ENCODE measurements at regions not wholly inside any gene's neighbourhood (a gene's known extent, or its start where the extent isn't known, plus 50 kb on each side); places are given as distances from the start of the nearest gene placed in this dataset.
"Not testable (repeated sequence)": the region's sequence is repeated elsewhere in the genome, so short reads cannot be mapped to it uniquely, and the experiment has no call there.

DNA sequence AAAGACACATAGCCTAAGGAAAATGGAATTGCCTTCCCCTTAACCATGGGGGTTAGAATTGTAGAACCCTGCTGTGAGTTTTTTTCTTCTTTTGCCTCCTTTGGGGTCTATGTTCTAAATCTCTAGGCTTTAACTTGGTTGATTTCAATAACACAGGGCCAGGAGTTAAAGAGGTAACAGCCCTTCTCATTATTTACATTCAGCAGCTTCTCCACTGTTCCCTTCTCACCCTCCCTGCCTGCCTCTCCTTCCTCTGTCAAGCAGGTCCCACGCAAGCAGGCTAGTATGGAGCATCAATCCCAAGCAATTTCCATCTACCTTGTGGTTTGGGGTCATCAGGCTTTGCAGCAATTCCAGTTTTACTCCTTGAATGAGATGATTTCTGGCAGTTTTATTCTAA is 236.1 kb upstream of the G2E3 start:
- no peak for DNase-seq

DNA sequence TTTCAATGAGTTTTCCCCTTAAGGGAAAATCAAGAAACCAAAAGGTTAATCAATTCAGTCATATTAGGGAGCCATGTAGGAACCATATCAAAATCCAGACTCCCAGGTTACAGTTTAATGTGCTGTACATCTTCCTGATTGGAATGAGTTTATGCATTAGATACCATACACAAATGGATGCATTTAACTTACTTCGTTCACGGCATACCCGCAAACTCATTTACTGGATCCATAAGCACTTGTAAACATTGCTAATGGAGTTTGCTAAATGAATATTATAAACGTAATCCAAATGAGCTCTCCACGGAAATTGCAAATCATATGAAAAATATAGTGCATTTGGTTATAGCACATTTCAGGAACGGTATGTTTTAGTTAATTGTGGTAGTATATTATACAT is 228.9 kb upstream of the G2E3 start:
- DNase-seq, result no peak

DNA sequence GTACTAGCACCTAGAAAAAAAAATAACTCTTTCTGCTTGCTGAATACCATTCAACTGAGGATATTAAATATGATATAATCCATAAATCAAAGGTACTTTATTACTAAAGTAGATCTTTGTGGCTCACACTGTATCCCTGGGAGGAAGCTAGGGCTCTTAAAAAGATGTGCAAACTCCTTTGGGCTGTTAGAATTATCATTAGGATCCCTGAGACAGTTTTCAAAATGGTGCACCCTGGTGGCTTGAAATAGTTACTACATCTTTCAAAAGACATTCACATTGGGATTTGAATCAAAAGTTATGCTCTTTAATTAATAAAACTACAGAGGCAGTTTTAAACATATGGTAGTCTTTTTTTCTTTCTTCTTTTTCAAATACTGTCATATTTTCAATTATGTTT is 228.5 kb upstream of the G2E3 start:
- DNase-seq, result no peak

DNA sequence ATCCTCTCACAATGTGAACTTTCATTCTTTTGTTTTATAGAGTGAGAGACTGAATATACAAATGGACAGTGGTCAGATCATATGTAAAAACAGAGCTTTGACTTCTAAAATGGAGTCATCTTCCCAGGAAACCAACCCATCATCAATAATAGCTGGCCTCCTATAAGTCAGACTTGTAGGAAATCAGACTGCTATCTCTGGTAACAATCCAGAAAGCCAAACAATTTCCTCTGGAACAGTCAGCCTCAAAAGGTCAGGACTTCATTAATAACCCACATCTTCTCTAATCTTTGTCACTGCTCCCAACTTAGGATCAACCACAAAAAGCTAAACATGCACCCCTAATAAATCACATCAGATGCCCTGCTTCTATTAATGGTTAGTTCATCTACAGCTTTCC is 227.9 kb upstream of the G2E3 start:
- no peak for DNase-seq

DNA sequence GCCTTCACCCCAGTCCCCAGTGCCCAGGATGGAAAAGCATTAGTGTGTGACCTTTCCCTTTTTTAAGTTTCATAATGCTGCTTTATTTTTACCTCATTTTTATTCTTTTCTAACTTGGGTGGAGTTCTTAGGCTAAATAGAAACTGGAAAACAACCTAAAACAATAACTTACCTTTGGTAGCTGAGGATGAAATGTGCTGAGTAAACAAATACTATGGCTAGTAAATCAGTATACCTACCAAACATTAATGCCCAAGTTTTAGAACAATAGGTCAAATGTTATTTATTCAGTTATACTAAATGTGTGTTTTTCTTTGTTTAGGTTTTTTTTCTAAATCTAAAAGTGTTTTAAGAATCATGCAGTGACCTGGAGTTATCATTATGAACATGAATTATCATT is 226.6 kb upstream of the G2E3 start:
- no peak for DNase-seq

DNA sequence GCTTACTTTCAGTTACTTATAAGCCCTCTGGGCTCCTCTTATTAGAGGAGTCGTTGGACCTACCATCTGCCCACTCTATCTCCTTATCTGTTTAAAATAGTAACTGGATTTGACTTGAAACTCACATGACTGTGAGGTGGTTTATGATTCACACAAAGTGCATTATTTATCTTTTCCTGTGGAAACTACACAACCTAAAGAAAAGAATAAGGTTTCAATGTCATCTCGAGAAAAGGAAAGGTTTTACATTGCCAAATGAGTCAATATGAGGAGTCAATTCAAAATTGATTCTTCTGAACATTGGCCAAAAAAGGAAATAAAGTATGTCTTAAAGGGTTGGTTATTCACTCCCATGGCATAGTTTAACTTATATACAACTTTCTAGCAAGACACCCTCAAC is 225.0 kb upstream of the G2E3 start:
- DNase-seq, result no peak

DNA sequence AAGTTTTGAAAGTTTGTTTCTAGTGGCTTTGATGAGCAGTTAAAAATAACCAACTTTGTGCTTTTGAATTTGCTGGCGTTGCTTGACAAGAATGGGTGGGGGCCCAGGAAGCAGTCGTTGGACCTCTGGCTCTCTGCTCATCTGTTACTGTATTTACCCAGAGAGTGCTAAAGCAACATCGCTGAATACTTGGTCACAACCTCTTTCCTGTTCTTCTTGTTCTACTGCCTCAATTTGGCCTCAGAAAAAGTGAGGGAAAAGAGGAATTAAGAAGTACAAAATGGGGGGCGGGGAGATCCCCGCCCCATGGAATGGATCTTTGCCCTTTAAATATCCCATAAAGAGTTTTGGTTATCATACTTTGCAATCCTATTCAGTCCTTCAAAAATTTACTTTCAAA is 221.5 kb upstream of the G2E3 start:
- DNase-seq, result no peak

DNA sequence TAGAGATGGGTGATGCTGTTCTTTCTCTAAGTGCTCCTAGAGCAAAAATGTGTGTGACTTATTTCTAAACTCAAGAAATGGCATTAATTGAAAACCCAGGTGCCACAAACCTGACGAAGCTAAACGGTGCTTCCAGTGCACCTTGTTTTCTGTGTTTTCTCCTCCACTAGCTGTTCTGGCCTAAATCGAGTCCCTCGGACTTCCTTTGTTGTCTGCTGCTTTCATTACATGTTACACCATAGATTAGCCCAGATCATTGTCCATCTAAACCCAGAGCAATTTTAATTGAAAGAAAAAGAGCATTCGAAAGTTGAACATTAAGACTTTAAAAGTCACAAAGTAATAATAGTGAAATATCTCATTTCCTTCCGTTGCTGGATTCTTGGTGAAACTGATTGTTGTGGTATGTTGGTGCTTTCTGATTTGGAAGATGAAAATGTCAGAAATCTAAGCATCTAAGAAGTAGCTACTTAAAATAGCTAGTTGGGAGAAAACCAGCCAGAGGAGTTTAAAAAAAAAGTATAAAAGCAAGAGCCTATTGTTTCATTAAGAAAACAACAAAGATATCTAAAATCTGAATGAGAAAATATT is 219.6 kb upstream of the G2E3 start:
- DNase-seq, result no peak

DNA sequence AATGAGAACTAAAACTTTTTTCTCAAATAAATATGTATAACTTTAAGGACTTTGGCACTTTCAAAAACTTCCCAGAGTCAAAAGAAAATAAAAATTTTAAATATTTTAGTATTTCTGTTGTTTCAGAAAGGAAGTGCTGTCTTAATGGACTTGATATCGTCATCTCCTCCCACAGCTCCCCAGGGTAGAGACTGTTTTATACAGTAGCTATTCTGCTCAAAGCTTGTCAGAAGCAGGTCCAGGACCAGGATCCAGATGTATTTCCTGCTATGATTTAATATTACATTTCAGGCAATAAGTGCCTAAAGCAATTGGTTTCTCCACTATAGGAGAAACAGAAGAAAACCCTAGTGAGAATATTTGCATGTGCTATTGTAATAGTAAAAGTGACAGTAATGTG is 218.5 kb upstream of the G2E3 start:
- no peak for DNase-seq

DNA sequence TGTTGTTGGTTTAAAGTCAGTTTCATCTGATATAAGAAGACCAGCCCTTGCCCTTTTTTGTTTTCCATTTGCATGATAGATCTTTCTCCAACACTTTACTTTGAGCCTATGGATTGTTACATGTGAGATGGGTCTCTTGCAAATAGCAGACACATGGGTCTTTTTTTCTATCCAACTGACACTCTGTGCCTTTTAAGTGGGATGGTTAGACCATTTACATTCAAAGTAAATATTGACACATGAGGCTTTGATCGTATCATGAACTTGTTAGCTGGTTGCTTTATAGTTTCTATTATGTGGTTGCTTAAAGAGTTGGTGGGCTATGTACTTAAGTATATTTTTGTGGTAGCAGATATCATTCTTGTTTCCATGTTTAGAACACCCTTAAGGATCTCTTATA is 213.4 kb upstream of the G2E3 start:
- DNase-seq, result no peak

DNA sequence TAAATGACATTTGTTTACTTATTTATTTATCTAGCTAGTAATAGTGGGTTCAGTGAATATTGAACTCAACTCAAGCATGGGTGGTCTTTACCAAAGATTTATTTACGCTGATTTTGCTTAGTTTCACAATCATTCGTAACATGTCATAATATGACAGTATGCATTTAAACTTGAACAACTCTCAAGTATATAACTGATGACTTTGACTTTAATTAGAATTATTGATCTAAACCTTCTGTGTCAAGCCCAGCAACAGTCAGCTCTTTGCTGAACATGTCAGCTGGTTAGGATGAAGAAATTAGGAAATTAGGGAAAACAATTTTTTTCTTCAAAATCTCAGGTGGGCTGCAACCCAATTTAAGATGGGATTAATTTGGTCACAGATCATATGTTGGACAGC is 210.5 kb upstream of the G2E3 start:
- no peak for DNase-seq

DNA sequence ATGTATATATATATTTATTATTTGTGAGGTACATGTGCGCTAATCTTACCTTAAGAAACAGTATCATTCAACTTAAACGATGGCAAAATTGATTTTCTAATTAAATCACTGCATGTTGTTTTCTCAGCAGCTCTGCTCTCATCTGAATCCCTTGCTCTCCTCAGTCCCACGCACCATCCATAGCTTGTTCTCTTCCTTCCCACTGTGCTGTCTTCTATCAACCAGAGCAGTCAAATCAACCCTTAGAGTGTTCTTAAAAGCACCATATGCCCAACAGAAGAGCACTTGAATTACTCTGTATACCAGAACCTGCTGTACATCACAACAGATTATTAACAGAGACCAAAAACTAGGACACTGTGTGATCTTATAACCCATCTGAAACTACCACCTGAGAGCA is 209.4 kb upstream of the G2E3 start:
- no peak for DNase-seq

DNA sequence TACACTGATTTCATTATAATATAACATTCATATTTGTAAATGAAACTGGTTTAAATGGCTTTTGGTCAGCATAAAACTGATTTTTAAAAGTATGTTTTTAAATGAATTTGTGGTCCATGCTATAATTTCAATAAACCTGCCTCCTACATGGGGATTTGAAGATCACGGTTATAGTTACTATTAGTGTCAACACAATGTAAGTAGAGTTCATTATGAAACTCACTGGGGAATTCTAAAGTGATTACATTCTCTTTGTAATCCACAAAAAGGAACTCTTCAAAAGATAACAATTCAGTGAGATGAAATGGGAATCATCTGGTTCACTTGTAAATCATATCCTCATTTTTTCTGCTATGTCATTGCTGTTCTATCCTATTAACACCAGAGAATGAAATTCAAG is 204.5 kb upstream of the G2E3 start:
- no peak for DNase-seq

DNA sequence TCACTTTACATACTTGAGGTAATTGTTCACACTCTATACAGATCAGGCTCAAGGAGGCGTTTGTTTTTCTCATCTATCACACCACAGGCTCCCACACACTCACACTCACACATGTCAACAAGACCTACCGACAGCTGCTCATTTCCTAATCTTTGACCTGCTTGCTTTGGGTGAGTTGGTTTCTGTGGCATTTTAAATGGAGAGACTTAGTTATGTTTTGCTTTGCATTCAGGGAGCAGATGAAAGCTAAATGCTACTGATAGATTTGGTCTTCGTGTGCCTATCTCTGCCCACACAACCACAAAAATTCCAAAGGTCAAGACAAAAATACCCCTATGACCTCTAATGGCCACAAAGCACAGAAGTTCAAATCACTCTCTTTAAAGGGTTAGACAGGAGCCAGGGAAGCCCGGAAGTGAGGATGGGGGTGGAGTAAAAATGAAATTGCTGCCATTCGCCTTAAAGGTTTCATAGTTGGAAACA is 203.5 kb upstream of the G2E3 start:
- peak; percentile 74 for DNase-seq

DNA sequence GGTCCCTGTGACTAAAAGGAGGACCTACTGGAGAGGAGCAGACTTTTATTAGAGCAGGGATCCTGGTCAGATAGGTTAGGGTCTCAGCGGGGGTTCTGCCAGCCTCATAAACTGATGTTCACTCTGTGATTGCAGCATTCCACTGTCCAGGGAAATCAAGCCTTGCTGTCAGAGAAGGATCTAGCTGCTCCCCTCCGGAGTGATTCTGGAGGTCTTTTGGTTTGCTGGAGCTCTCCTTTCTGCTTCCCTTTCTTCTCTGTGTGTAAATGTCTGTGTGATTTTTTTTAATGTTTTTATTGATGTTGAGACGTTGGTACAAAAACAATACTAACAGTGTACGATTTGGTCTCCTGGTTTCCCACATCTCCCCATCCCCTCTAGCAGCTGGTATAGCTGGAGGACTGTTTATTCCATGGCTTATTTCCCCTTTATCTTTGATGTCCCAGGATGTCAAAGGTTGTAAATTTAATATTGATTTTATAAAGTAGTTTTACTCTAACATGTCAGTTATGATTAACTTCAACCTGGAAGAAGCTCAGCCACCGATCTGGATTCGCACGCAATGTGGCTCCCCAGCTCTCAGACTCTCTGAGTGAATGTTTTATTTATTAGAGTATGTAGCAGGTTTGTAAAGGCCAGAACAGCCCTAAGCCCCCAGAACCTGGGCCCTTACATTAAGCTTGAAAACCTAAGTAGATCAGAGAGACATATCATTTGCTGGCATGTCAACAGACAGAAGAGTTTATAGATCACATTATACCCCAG is 202.3 kb upstream of the G2E3 start:
- DNase-seq, result no peak

DNA sequence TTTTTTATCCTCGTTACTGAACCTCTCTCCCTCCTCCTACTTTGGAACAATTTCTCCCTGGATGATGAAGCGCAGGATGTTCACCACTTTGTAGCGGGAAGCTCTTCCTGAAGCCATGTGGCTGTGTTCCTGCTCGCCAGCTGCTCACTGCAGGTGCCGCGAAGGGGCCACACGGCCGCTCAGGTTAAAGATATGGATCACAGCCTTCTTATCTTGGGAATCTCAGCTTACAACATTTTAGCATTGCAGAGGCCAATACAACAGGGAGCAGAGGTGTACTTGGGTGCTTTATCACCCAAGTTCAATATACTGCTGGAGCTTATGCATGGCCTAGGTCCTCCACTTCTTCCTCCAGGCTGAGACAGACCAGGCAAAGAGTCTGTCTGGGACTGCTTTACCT is 201.2 kb upstream of the G2E3 start:
- no peak for DNase-seq

DNA sequence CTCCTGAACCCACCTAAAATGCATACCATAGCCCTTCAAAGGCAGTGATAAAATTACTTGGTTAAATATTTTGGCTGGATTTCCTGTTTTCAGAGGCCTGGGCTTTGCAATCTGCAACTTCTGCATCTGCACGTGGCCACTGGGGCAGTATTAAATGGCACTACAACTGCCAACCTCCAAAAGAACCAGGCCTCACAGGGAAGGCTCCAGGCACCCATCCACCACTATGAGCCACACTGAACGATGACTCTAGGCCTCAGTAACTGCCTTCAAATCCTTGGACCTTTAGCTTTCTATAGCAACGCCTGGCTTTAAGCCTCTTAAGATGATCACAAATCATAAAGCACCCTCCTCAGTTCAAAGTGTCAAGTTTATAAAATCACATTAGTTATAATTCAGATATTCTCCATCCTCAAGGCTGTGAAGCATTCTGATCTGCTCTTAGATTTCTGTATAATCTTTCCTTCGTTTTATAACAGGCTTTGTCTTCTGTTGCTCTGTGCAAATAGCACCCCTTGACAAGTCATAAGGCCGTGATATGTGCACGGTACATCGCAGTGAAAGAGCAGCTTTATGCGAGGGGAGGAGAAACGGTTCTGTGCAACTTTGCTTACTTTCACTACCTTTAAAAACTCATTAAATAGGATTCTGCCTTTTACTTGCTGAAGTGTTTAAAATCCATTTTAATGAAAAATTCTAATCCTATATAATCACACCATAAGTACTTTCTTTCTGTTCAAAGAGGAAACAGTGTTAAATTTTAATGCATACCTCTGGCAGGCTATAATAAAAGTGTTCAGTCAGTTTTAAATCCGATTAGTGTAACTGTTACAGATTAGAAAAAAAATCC is 196.4 kb upstream of the G2E3 start:
- no peak for DNase-seq

DNA sequence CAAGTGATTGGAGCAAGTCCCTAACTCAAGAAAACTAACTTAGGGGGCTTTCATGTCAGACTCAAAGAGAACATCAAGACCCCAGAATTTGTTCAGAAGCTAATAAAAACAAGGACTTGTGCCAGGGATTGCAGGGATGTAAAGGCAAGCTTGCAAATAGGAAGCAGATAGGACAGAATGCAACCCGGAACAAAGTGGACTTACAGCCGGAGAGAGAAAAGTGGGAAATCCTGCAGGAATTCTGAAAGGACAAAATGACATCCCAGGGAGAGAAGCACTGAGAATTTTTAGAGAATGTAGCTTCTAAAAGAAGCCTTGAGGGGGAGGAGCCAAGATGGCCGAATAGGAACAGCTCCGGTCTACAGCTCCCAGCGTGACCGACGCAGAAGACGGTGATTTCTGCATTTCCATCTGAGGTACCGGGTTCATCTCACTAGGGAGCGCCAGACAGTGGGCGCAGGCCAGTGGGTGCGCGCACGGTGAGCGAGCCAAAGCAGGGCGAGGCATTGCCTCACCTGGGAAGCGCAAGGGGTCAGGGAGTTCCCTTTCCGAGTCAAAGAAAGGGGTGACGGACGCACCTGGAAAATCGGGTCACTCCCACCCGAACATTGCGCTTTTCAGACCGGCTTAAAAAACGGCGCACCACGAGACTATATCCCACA is 195.6 kb upstream of the G2E3 start:
- DNase-seq, result not testable (repeated sequence)

DNA sequence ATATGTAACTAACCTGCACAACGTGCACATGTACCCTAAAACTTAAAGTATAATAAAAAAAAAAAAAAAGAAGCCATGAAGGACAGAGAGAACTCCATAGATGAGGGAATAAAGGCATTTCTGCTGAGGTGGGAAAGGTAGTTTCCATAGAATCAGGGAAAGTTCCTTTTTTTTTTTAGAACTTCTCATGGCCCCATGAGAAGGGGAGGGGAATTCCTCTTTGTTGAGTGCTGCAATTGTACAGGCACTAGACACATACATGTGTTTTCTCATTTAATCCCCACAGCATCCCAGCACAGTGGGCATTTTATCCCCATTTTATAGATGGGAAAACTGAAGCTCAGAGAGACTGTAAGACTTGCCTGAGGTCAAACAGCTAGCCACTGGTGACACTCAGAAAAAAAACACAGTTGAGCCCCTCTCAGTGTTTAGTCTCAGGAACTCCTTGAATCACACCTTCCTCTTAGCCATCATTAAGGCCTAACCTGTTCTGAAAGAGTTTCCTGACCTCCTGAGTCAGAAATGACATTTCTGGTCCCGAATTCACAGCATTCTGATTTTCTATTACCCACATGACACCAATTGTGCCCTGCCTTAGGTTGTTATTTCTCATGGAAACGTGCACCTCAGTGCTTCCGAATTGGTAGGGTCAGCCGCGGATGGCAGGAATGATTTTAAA is 189.3 kb upstream of the G2E3 start:
- no peak for DNase-seq

DNA sequence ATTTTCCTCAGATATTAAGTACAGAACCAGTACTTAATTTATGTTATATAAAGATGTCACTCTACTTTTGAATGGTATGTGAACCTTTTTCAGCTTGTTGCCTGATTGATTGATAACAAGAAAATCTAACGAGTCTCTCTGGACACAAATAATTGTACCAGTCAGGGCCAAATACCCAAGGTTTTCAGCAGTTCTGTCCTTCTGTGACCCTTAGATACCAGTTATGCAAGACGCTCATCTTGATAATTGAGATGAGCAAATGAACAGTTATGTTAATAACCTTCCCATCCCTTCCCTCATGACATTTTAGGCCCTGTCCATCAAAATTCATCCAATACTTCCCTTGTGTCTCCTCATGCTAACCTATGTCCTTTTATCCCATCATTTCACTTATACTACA is 185.9 kb upstream of the G2E3 start:
- no peak for DNase-seq

DNA sequence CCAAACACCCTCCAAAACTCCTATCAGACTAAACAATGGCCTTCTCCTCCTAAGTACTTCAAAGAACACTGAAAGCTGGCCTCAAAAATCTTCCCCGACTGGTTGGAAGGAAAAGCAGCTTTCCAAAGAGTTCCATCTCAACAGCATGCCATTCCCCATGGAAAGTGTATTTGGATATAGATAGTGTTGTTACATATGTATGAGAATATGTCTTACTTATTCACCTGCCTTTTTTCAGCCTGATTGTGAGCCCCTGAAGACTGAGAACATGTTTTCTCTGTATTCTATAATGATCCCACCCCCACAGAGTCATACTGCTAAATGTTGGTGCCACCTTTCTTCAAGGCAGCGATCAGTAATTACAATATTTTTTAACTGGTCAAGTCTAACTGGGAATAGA is 185.4 kb upstream of the G2E3 start:
- DNase-seq, result no peak

DNA sequence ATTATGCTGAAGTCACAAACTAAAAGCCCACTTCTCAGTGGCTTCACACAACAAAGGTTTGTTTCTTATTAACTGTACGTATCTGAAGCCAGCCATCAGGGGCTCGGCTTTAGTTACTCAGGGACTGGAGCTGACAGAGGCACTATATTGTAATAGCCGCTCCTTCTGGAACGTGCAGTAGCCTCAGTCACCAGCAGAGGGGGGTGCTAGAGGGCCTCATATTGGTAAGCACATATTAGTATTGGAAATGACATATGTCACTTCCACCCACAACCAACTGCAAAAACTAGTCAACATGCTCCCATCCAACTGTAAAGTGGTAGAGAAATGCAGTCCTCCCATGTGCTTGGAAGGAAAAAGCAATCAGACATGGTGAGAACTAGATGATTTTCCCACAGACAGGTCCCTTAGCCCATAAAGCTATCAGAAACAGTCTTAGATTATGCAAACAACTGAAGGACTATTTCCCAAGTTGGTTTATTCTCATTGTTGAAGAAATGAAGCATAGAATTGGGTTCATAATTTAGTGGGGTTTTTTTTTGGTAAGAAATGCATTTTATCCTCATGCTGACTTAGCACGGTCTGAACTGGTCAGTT is 183.6 kb upstream of the G2E3 start:
- peak; percentile 81 for DNase-seq

Data from islet precursor cell (in vitro differentiated cells).